Neural progenitor cell (in vitro differentiated cells): ENCODE measurements at regions not wholly inside any gene's neighbourhood (a gene's known extent, or its start where the extent isn't known, plus 50 kb on each side); places are given as distances from the start of the nearest gene placed in this dataset.

ENCODE experiments used
- DNase-seq: peaks from one replicate; pipeline ENCODE4 v3.0.0-alpha.2; 2016; ENCODE audit warnings: low spot score
- H2AFZ ChIP-seq: fragments of 200-600 bp; sonication (generic); replicated peaks from 2 replicates; pipeline ENCODE4 v1.6.1; 2016; ENCODE audit warnings: antibody characterized with exemption
- H3F3A ChIP-seq: fragments of 200-600 bp; sonication (generic); 2 replicates; pipeline ENCODE4 v1.6.1; 2016; ENCODE audit warnings: antibody characterized with exemption, low read depth
- H3K27ac ChIP-seq: fragments of 200-600 bp; sonication (generic); 2 replicates; pipeline ENCODE4 v1.5.1; 2016; ENCODE audit warnings: mild to moderate bottlenecking
- H3K27me3 ChIP-seq: fragments of 200-600 bp; sonication (generic); 2 replicates; pipeline ENCODE4 v1.6.1; 2016; ENCODE audit warnings: mild to moderate bottlenecking, moderate library complexity
- H3K36me3 ChIP-seq: fragments of 200-600 bp; sonication (generic); 2 replicates; pipeline ENCODE4 v1.5.1; 2016
- H3K4me1 ChIP-seq: fragments of 200-600 bp; sonication (generic); 2 replicates; pipeline ENCODE4 v1.6.1; 2016; ENCODE audit warnings: mixed run types
- H3K4me2 ChIP-seq: fragments of 200-600 bp; sonication (generic); 2 replicates; pipeline ENCODE4 v1.6.1; 2016
- H3K4me3 ChIP-seq: fragments of 200-600 bp; sonication (generic); 2 replicates; pipeline ENCODE4 v1.5.1; 2016
- H3K79me2 ChIP-seq: fragments of 200-600 bp; sonication (generic); 2 replicates; pipeline ENCODE4 v1.6.1; 2016; ENCODE audit warnings: low read depth
- H3K9ac ChIP-seq: fragments of 200-600 bp; sonication (generic); 2 replicates; pipeline ENCODE4 v1.6.1; 2016
- H3K9me3 ChIP-seq: fragments of 200-600 bp; sonication (generic); 2 replicates; pipeline ENCODE4 v1.5.1; 2016; ENCODE audit warnings: low read depth
- H4K20me1 ChIP-seq: fragments of 200-600 bp; sonication (generic); 2 replicates; pipeline ENCODE4 v1.6.1; 2016; ENCODE audit warnings: low read depth
- H3K27ac Mint-ChIP-seq: 3 replicates; pipeline ENCODE4 v1.8.0; 2021; ENCODE audit warnings: mixed read lengths
- H3K27me3 Mint-ChIP-seq: 2 replicates; pipeline ENCODE4 v1.8.0; 2022; ENCODE audit warnings: low read depth, mild to moderate bottlenecking, inconsistent platforms, moderate library complexity, mixed read lengths; ENCODE audit not compliant: insufficient read depth
- H3K36me3 Mint-ChIP-seq: 3 replicates; pipeline ENCODE4 v1.8.0; 2021; ENCODE audit warnings: mixed read lengths
- H3K4me1 Mint-ChIP-seq: 3 replicates; pipeline ENCODE4 v1.8.0; 2021; ENCODE audit warnings: mixed read lengths
- H3K4me3 Mint-ChIP-seq: 3 replicates; pipeline ENCODE4 v1.8.0; 2021; ENCODE audit warnings: mild to moderate bottlenecking, moderate library complexity, mixed read lengths
- H3K9me3 Mint-ChIP-seq: 3 replicates; pipeline ENCODE4 v1.8.0; 2020; ENCODE audit warnings: mixed read lengths
- EZH2 ChIP-seq: fragments of 200-600 bp; sonication (generic); IDR thresholded peaks from 2 replicates; pipeline ENCODE4 v1.6.1; 2017; ENCODE audit warnings: antibody characterized with exemption, mild to moderate bottlenecking, moderate library complexity
- EZH2phosphoT487 ChIP-seq: fragments of 200-600 bp; sonication (generic); IDR thresholded peaks from 2 replicates; pipeline ENCODE4 v1.6.1; 2017; ENCODE audit warnings: antibody characterized with exemption
- TF ChIP-seq, protein P1 (sequence below): fragments of 200-600 bp; sonication (generic); IDR thresholded peaks from 2 replicates; pipeline ENCODE4 v1.5.1; 2017; ENCODE audit warnings: antibody characterized with exemption, mild to moderate bottlenecking

DNA sequence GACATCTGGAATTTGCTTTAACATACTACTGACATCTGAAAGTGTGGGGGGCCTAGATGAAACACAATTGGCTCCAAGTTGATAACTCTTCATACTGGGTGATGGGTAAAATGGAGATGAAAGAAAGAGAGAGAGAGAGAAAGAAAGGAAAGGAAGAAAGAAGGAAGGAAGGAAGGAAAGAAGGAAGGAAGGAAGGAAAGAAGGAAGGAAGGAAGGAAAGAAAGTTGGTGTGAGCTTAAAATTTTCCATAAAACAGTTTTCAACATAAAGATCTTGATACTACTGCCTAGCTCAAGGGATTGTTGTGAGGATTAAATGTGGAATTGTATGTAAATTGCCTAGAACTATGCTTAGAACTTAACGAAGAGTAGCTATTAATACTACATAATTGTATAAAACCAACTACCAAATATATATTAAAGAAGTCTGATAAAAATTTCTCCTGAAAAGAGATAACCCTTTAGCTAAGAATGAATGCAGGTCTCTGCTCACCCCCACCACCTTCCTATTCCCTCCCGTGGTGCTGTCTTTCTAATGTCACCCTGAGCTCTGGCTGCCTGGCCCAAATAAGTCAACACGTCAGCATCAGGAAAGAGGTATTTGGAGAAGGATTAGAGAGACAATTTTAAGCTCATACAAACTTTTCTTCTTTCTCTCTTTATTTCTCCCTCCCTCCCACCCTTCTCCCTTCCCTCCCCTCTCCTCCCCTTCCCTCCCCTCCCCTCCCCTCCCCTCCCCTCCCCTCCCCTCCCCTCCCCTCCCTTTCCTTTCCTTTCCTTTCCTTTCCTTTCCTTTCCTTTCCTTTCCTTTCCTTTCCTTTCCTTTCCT is 89.3 kb upstream of the SGIP1 start:
- TF ChIP-seq, protein P1, sequence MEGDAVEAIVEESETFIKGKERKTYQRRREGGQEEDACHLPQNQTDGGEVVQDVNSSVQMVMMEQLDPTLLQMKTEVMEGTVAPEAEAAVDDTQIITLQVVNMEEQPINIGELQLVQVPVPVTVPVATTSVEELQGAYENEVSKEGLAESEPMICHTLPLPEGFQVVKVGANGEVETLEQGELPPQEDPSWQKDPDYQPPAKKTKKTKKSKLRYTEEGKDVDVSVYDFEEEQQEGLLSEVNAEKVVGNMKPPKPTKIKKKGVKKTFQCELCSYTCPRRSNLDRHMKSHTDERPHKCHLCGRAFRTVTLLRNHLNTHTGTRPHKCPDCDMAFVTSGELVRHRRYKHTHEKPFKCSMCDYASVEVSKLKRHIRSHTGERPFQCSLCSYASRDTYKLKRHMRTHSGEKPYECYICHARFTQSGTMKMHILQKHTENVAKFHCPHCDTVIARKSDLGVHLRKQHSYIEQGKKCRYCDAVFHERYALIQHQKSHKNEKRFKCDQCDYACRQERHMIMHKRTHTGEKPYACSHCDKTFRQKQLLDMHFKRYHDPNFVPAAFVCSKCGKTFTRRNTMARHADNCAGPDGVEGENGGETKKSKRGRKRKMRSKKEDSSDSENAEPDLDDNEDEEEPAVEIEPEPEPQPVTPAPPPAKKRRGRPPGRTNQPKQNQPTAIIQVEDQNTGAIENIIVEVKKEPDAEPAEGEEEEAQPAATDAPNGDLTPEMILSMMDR: no peak
- no peak for TF ChIP-seq EZH2
- TF ChIP-seq EZH2phosphoT487: no peak
- no peaks in the 10 kb centered on the region for H3K9me3 ChIP-seq
- no peaks in the 10 kb centered on the region for H3K4me1 ChIP-seq
- Mint-ChIP-seq H3K27me3 (no peaks in the 10 kb centered on the region), H3K4me1 (peaks cover 14% of the 10 kb centered on the region), H3K27ac (peak overlapping the region; percentile 35), H3K9me3 (no peaks in the 10 kb centered on the region), H3K36me3 (no peaks in the 10 kb centered on the region), H3K4me3 (no peak overlapping the region)
- no peak overlapping the region for H3K27ac ChIP-seq
- H3F3A ChIP-seq: peaks cover 14% of the 10 kb centered on the region
- DNase-seq: no peak
- no peaks in the 10 kb centered on the region for H3K79me2 ChIP-seq
- no peak overlapping the region for H2AFZ ChIP-seq
- no peak overlapping the region for H3K4me2 ChIP-seq
- no peaks in the 10 kb centered on the region for H3K36me3 ChIP-seq
- no peaks in the 10 kb centered on the region for H3K27me3 ChIP-seq
- H3K4me3 ChIP-seq: no peak overlapping the region
- H3K9ac ChIP-seq: no peak overlapping the region
- H4K20me1 ChIP-seq: no peaks in the 10 kb centered on the region

DNA sequence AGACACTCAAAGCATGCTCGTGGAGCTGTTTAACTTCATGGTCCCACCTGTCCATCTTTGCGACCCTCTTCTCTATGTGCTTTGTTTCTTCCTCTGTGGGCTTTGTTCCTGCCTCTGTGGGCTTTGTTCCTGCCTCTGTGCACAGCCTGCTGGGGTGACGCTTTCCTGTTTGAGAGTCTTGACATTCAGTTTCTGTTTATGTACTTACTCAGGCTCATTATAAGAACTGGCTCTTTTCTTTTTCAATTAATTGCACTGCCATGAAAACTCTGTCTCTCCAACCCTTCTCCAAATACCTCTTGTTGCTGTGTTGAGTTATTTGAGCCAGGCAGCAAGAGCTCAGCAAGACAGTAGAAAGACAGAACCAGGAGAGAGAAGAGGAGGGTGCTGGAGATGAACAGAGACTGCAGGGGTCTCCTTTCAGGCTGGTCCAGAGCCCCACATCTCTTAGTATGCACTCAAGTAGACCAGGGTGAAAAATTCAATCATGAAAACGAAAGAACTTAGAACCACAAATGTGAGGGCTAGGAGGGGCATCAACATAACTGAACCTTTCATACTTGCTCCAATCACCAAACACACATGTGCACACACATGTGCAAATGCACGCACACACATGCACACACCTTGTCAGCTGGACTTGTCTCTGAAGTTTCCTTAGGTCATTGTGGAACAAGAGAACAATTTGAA is 88.3 kb upstream of the SGIP1 start:
- DNase-seq: peak; percentile 14
- Histone ChIP-seq H3K27me3 (no peaks in the 10 kb centered on the region), H3K27ac (no peak overlapping the region), H3K36me3 (no peaks in the 10 kb centered on the region), H3K4me3 (no peak overlapping the region), H3K9ac (no peak overlapping the region), H4K20me1 (no peaks in the 10 kb centered on the region), H3K79me2 (no peaks in the 10 kb centered on the region), H3F3A (peaks cover 14% of the 10 kb centered on the region), H3K4me2 (no peak overlapping the region), H2AFZ (peak overlapping the region; percentile 90), H3K9me3 (no peaks in the 10 kb centered on the region), H3K4me1 (no peaks in the 10 kb centered on the region)
- Mint-ChIP-seq H3K36me3 (no peaks in the 10 kb centered on the region), H3K4me3 (no peak overlapping the region), H3K9me3 (no peaks in the 10 kb centered on the region), H3K27ac (peak overlapping the region; percentile 35), H3K4me1 (peaks cover 14% of the 10 kb centered on the region), H3K27me3 (no peaks in the 10 kb centered on the region)
- TF ChIP-seq, protein P1: no peak
- TF ChIP-seq EZH2phosphoT487: no peak
- no peak for TF ChIP-seq EZH2

DNA sequence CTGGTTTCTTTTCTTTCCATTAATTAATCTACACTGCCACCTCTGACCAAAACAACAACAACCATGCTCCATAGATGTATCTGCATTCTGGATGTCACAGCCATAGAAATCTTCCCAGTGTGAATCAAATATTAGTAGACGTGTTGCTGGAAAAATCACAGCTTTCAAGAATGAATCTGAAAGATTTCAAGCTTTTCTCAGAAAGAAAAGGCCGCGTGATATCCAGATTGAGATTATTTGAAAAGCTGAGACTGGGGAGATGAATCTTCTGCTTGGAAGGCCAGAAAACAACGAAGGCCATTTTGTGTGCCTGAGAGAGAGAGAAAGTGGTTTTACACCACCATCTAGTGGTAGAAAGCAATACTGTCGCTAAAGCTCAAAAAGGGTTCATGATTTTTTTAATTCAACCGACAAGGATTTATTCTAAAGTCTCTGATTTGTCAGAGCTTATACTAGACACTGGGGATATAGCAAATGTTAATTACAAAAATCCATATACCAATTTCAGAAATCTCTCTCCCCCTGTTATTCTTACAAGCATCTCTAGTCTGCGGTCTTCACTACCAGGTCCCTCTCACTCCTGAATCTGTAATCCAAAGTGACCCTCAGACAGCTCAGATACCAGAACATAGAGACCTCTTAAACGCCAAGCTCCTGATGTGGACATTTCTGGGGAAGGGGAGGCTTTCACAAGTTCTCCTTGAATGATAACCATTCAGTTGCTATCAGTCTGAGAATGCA is 87.5 kb upstream of the SGIP1 start:
- Histone ChIP-seq H3K4me2 (no peak overlapping the region), H3K79me2 (no peaks in the 10 kb centered on the region), H3K4me3 (no peak overlapping the region), H3F3A (peaks cover 8% of the 10 kb centered on the region), H4K20me1 (no peaks in the 10 kb centered on the region), H3K9ac (no peak overlapping the region), H3K27me3 (no peaks in the 10 kb centered on the region), H2AFZ (peak overlapping the region; percentile 90), H3K4me1 (no peaks in the 10 kb centered on the region), H3K27ac (no peak overlapping the region), H3K9me3 (no peaks in the 10 kb centered on the region), H3K36me3 (no peaks in the 10 kb centered on the region)
- no peak overlapping the region for H3K4me3 Mint-ChIP-seq
- no peaks in the 10 kb centered on the region for H3K9me3 Mint-ChIP-seq
- no peak for TF ChIP-seq EZH2
- TF ChIP-seq, protein P1: peak; percentile 87
- DNase-seq: peak; percentile 76
- H3K27me3 Mint-ChIP-seq: no peaks in the 10 kb centered on the region
- H3K4me1 Mint-ChIP-seq: peaks cover 14% of the 10 kb centered on the region
- H3K27ac Mint-ChIP-seq: no peak overlapping the region
- H3K36me3 Mint-ChIP-seq: no peaks in the 10 kb centered on the region
